ENCODE measurements at regions not wholly inside any gene's neighbourhood (a gene's known extent, or its start where the extent isn't known, plus 50 kb on each side); places are given as distances from the start of the nearest gene placed in this dataset.

DNA sequence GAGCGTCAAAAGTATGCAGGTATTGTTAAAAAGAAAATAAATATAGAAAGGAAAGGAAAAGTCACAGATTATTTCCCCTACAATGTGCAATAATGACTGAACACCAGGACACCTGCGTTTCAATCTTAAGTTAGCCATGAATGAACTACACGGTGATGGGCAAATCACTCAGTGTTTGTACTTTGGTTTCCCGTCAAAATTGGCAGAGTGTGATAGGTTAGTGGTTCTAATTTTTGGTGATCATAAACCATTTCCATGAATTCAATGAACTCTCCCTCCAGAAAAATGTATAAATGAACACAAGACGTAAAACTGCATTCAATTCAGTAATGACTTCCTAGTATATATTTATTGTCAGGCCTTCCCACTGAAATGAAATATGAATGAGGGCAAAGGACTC is 59.0 kb upstream of the ITGA1 start:
- H3K4me2 ChIP-seq = no peak overlapping the region
- DNase-seq (ENCODE audit: low spot score) = no peak
- H4K20me1 ChIP-seq (ENCODE audit: insufficient read depth, poor library complexity, severe bottlenecking) = no peaks in the 10 kb centered on the region
- 93% methylated on average over 5 of the region's 5 CpGs for WGBS (ENCODE audit: low lambda C conversion rate, missing lambda C conversion rate)
- no peaks in the 10 kb centered on the region for H3K9me2 ChIP-seq (replicated peaks; ENCODE audit: insufficient read depth)
- no peaks in the 10 kb centered on the region for H3K36me3 ChIP-seq (replicated peaks; ENCODE audit: insufficient read depth, low read depth)
- no peaks in the 10 kb centered on the region for H3K27me3 ChIP-seq
- H3K4me3 ChIP-seq = no peak overlapping the region
- H3K4me1 ChIP-seq (ENCODE audit: insufficient read depth) = peaks cover 25% of the 10 kb centered on the region
- H3K9me3 ChIP-seq (ENCODE audit: low read depth) = no peaks in the 10 kb centered on the region
- no peak overlapping the region for H3K27ac ChIP-seq
- H3K79me2 ChIP-seq = no peaks in the 10 kb centered on the region
- no peak overlapping the region for H2AFZ ChIP-seq
- TF ChIP-seq, protein P1, sequence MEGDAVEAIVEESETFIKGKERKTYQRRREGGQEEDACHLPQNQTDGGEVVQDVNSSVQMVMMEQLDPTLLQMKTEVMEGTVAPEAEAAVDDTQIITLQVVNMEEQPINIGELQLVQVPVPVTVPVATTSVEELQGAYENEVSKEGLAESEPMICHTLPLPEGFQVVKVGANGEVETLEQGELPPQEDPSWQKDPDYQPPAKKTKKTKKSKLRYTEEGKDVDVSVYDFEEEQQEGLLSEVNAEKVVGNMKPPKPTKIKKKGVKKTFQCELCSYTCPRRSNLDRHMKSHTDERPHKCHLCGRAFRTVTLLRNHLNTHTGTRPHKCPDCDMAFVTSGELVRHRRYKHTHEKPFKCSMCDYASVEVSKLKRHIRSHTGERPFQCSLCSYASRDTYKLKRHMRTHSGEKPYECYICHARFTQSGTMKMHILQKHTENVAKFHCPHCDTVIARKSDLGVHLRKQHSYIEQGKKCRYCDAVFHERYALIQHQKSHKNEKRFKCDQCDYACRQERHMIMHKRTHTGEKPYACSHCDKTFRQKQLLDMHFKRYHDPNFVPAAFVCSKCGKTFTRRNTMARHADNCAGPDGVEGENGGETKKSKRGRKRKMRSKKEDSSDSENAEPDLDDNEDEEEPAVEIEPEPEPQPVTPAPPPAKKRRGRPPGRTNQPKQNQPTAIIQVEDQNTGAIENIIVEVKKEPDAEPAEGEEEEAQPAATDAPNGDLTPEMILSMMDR (IDR thresholded peaks at IDR 0.05; ENCODE audit: poor library complexity) = no peak
- TF ChIP-seq EZH2 (IDR thresholded peaks at IDR 0.05; ENCODE audit: borderline replicate concordance) = no peak
- no peak for TF ChIP-seq EZH2phosphoT487 (IDR thresholded peaks at IDR 0.05; ENCODE audit: low read depth, severe bottlenecking, unreplicated experiment)

DNA sequence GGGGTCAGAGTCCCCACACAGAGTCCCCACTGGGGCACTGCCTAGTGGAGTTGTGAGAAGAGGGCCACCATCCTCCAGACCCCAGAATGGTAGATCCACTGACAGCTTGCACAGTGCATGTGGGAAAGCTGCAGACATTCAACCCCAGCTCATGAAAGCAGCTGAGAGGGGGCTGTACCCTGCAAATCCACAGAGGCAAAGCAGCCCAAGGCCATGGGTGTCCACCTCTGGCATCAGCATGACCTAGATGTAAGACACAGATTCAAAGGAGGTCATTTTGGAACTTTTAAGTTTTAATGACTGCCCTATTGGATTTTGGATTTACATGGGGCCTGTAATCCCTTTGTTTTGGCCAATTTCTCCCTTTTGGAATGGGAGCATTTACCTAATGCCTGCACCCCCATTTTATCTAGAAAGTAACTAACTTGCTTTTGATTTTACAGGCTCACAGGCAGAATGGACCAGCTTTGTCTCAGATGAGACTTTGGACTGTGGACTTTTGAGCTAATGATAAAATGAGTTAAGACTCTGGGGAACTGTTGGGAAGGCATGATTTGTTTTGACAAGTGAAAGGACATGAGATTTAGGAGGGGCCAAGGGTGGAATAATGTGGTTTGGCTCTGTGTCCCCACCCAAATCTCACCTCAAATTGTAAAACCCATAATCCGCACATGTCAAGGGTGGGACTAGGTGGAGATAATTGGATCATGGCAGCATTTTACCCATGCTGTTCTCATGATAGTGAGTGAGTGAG is 56.3 kb upstream of the ITGA1 start:
- Histone ChIP-seq H3K9me2 (replicated peaks; ENCODE audit: insufficient read depth) (no peaks in the 10 kb centered on the region), H2AFZ (no peak overlapping the region), H3K36me3 (replicated peaks; ENCODE audit: insufficient read depth, low read depth) (no peaks in the 10 kb centered on the region), H4K20me1 (ENCODE audit: insufficient read depth, poor library complexity, severe bottlenecking) (no peaks in the 10 kb centered on the region), H3K4me2 (no peak overlapping the region), H3K4me1 (ENCODE audit: insufficient read depth) (peaks cover 8% of the 10 kb centered on the region), H3K4me3 (no peak overlapping the region), H3K27me3 (no peaks in the 10 kb centered on the region), H3K9me3 (ENCODE audit: low read depth) (no peaks in the 10 kb centered on the region), H3K27ac (peak overlapping the region; percentile 64), H3K79me2 (no peaks in the 10 kb centered on the region)
- TF ChIP-seq EZH2 (IDR thresholded peaks at IDR 0.05; ENCODE audit: borderline replicate concordance) (no peak), EZH2phosphoT487 (IDR thresholded peaks at IDR 0.05; ENCODE audit: low read depth, severe bottlenecking, unreplicated experiment) (no peak)
- TF ChIP-seq, protein P1 (IDR thresholded peaks at IDR 0.05; ENCODE audit: poor library complexity) = no peak
- WGBS (ENCODE audit: low lambda C conversion rate, missing lambda C conversion rate) = 95% methylated on average over 1 of the region's 1 CpG
- no peak for DNase-seq (ENCODE audit: low spot score)

DNA sequence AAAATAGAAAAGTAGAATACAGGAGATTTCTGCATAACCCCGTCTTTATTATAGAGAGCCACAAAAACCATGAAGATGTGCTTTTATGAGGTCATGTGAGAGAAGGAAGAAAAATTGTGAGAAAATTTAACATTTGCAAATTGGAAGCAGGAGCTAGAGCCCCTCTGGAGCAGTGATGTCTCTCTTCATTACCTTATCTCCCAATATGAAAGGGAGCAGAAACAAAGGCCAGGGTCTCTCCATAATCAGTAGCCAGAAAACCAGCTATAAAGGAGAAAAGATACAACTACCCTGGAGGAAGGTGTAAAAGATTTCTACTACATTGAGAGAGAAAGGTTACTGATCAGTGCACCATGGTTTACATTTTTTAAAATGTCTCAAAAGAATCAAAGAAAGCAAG is 53.2 kb upstream of the ITGA1 start:
- no peaks in the 10 kb centered on the region for H3K9me3 ChIP-seq (ENCODE audit: low read depth)
- WGBS (ENCODE audit: low lambda C conversion rate, missing lambda C conversion rate) = 93% methylated on average over 1 of the region's 1 CpG

More for the DNA sequence above, 53.2 kb upstream of the ITGA1 start:
- H3K36me3 ChIP-seq (replicated peaks; ENCODE audit: insufficient read depth, low read depth) = no peaks in the 10 kb centered on the region
- H4K20me1 ChIP-seq (ENCODE audit: insufficient read depth, poor library complexity, severe bottlenecking) = no peaks in the 10 kb centered on the region
- H3K27me3 ChIP-seq = no peaks in the 10 kb centered on the region
- TF ChIP-seq, protein P1 (IDR thresholded peaks at IDR 0.05; ENCODE audit: poor library complexity) = no peak
- TF ChIP-seq EZH2phosphoT487 (IDR thresholded peaks at IDR 0.05; ENCODE audit: low read depth, severe bottlenecking, unreplicated experiment) = no peak
- no peak for TF ChIP-seq EZH2 (IDR thresholded peaks at IDR 0.05; ENCODE audit: borderline replicate concordance)
- no peak for DNase-seq (ENCODE audit: low spot score)
- no peak overlapping the region for H3K27ac ChIP-seq
- no peak overlapping the region for H3K4me2 ChIP-seq
- no peak overlapping the region for H3K4me3 ChIP-seq
- no peak overlapping the region for H2AFZ ChIP-seq
- H3K79me2 ChIP-seq = no peaks in the 10 kb centered on the region
- H3K4me1 ChIP-seq (ENCODE audit: insufficient read depth) = no peaks in the 10 kb centered on the region
- no peaks in the 10 kb centered on the region for H3K9me2 ChIP-seq (replicated peaks; ENCODE audit: insufficient read depth)

Measured in hepatocyte (in vitro differentiated cells).